ENCODE measurements at regions not wholly inside any gene's neighbourhood (a gene's known extent, or its start where the extent isn't known, plus 50 kb on each side); places are given as distances from the start of the nearest gene placed in this dataset.

DNA sequence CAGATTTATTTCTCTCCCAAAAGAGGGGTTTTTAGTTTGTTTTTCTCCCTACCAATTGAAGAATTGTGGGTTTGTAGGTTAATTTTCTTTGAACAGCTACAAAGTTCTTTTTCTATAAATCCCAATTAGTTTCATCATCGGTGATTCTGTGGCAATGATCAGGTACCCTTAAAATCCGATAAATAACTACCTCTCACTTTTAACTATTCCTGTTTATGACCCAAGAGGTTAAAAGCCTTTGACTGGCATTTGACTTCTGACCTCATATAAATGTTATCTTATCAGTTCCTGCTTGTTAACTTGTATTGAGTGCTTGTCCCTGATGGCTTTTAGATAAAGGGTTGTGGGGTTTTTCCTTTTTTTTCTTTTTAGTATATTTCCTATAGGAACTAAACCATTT is 124.4 kb upstream of the TMEM161B start:
- Histone ChIP-seq H3K36me3 (ENCODE audit: control insufficient read depth, insufficient read depth, low read length) (no peaks in the 10 kb centered on the region), H3K27me3 (replicated peaks; ENCODE audit: control insufficient read depth, insufficient read depth, low read length) (no peaks in the 10 kb centered on the region), H3K4me3 (replicated peaks; ENCODE audit: low read depth, low read length) (no peak overlapping the region)
- no peak for TF ChIP-seq CTCF (IDR thresholded peaks at IDR 0.05; ENCODE audit: insufficient read depth, low read length, poor library complexity, severe bottlenecking)
- no peak for DNase-seq (ENCODE audit: extremely low read depth, insufficient read length)

GRCh38 chr5:88391991-88392390 is 123.3 kb upstream of the TMEM161B start:
- no peak for TF ChIP-seq CTCF (IDR thresholded peaks at IDR 0.05; ENCODE audit: insufficient read depth, low read length, poor library complexity, severe bottlenecking)
- DNase-seq (ENCODE audit: extremely low read depth, insufficient read length), result no peak
- Histone ChIP-seq H3K27me3 (replicated peaks; ENCODE audit: control insufficient read depth, insufficient read depth, low read length) (no peaks in the 10 kb centered on the region), H3K4me3 (replicated peaks; ENCODE audit: low read depth, low read length) (no peak overlapping the region), H3K36me3 (ENCODE audit: control insufficient read depth, insufficient read depth, low read length) (no peaks in the 10 kb centered on the region)

- DNase-seq (ENCODE audit: extremely low read depth, insufficient read length), result no peak
- no peak overlapping the region for H3K4me3 ChIP-seq (replicated peaks; ENCODE audit: low read depth, low read length)
- no peak for TF ChIP-seq CTCF (IDR thresholded peaks at IDR 0.05; ENCODE audit: insufficient read depth, low read length, poor library complexity, severe bottlenecking)
- no peaks in the 10 kb centered on the region for H3K36me3 ChIP-seq (ENCODE audit: control insufficient read depth, insufficient read depth, low read length)
- H3K27me3 ChIP-seq (replicated peaks; ENCODE audit: control insufficient read depth, insufficient read depth, low read length), result no peaks in the 10 kb centered on the region
Observed at GRCh38 chr5:88391116-88391515, 122.5 kb upstream of the TMEM161B start.

DNA sequence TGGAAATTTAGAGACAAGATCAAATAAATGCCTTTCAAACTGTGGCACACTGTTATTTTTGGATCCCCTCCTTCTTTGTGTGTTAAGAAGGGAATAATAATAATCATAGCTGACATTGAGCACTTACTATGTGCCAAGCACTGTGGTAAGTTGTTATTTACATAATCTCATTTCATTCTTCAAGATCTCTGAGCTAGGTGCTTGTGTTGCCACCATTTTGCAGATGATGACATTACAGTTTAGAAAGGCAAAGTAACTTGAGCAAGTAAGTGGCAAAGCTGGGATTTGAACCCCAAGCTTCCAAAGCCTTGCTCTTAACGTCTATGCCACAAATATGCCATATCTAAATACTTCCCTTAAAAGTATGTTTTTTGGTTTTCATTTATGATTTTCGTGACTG is 121.8 kb upstream of the TMEM161B start:
- Histone ChIP-seq H3K27me3 (replicated peaks; ENCODE audit: control insufficient read depth, insufficient read depth, low read length) (no peaks in the 10 kb centered on the region), H3K36me3 (ENCODE audit: control insufficient read depth, insufficient read depth, low read length) (no peaks in the 10 kb centered on the region), H3K4me3 (replicated peaks; ENCODE audit: low read depth, low read length) (no peak overlapping the region)
- TF ChIP-seq CTCF (IDR thresholded peaks at IDR 0.05; ENCODE audit: insufficient read depth, low read length, poor library complexity, severe bottlenecking), result no peak
- DNase-seq (ENCODE audit: extremely low read depth, insufficient read length), result no peak

DNA sequence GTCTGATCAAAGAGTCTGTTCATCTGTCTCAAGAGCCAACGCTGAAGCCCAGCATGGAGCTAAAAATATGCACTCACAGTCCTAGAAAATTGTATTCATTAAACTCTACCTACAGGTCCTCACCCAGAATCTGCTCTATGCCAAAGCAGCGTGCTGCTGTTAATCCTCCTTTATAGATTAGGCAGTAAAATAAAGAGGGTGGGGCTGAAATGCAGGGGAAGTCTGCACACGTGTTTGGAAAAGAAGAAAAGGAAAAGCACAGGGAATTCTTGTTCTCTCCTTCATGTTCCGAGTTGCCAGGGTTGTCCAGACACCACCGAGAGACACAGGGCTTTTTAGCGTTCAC is 121.4 kb upstream of the TMEM161B start:
- Histone ChIP-seq H3K27me3 (replicated peaks; ENCODE audit: control insufficient read depth, insufficient read depth, low read length) (no peaks in the 10 kb centered on the region), H3K4me3 (replicated peaks; ENCODE audit: low read depth, low read length) (no peak overlapping the region), H3K36me3 (ENCODE audit: control insufficient read depth, insufficient read depth, low read length) (no peaks in the 10 kb centered on the region)
- TF ChIP-seq CTCF (IDR thresholded peaks at IDR 0.05; ENCODE audit: insufficient read depth, low read length, poor library complexity, severe bottlenecking), result no peak
- no peak for DNase-seq (ENCODE audit: extremely low read depth, insufficient read length)

DNA sequence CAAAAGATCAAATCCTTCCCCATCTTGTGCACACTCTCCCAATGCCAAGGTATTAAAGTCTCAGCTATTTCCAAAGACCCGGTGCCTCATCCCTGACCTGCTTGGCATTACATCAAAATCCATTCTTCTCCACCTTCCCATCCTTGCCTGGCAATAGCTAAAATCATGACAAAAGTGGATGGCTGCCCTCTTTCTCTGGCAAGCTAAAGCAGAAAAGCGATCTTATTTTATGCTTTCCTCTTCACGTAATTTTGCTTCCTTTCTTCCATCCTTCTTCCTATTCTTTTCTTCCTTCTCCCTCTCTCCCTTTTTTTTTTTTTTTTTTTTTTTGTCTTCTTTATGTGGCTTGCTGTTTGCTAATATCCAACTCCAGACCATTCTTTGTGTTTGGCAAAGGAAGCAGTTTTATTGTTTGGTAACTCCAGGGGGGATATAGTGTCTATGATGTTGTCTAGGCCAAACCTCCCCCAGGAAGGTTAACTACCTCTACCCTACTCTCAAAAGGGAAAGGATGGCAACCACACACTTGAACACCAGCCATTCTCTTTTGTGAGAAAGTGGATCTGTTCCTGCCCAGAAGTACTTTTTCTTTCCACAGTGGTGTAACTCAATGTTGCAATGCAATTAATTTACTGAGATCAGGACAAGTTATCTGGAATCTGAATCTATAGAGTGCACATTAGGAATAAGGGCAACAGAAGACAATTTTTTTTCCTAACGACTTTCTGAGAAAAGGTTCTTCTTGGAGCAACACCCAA is 120.9 kb upstream of the TMEM161B start:
- H3K27me3 ChIP-seq (replicated peaks; ENCODE audit: control insufficient read depth, insufficient read depth, low read length), result no peaks in the 10 kb centered on the region; the same call in 1 of the 2 replicates
- H3K36me3 ChIP-seq (ENCODE audit: control insufficient read depth, insufficient read depth, low read length), result no peaks in the 10 kb centered on the region
- no peak for TF ChIP-seq CTCF (IDR thresholded peaks at IDR 0.05; ENCODE audit: insufficient read depth, low read length, poor library complexity, severe bottlenecking)
- no peak for DNase-seq (ENCODE audit: extremely low read depth, insufficient read length)
- no peak overlapping the region for H3K4me3 ChIP-seq (replicated peaks; ENCODE audit: low read depth, low read length)

Data from GM06990 (cell line).